ENCODE measurements at regions not wholly inside any gene's neighbourhood (a gene's known extent, or its start where the extent isn't known, plus 50 kb on each side); places are given as distances from the start of the nearest gene placed in this dataset.

DNA sequence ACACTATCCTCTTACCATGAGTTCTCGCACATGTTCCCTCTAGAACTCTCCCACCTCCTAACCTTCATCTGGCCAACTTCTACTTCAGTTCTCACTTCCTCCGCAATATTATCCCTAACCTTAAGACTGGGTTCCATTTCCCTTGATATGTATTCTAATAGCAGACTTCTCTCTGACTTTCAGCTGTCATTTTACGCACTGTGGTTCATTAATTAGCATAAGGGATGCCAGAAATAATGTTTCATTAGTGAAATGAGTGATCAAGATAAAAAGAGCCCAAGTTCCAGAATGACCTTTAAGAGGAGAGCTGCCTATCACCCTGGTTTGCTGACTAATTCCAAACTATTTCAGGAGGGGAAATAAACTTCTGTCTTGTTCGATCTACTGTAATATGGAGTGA, 108.6 kb upstream of the CCDC150 start:
- no peak for DNase-seq (ENCODE audit: low read depth)

DNA sequence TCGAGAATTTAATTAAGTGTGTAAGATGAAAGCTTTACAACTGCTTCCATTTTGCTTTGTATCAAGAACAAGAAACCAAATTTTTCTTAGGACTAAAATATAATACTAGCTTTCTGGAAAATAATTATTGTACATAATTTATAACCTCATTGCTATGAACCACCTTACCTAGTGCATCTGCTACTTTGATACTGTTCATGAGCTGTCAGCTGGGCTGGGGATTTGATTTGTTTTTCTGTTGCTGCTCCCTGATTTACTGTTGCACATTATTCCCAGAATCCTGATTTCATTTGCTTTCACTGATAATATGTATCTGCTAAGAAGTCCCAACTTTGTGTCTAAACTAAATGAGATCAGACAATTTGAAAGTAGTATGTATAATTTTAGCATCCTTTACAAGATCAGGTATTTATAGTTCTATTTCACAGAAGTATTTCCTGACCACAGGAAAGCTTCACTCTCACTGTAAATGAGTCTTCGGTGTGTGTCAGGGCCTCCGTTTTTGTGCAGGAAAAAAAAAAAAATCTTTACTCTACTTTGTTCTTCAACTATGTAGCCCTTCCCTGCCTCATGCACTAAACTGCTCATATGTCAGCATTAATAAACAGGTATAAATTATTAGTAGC, 105.6 kb upstream of the CCDC150 start:
- DNase-seq (ENCODE audit: low read depth), result no peak

DNA sequence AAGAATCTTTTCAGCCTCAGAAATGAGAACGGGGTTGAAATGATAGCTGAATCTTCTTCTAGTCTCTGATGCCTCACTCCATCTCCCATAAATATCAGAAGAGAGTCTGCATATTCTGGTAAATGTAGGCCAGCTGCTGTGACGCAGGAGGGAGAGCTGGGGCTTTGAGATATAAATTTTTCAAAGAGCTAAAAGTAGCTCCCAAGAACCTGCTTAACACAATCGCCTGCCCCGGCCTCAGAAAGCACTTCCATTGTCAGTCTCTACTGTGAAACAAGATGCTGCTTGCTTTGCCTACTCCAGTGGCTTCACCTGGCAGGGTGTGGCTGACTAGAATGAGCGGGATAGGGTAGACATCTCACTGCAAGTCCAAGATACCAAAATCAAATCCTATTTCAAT, 105.0 kb upstream of the CCDC150 start:
- DNase-seq (ENCODE audit: low read depth), result no peak

DNA sequence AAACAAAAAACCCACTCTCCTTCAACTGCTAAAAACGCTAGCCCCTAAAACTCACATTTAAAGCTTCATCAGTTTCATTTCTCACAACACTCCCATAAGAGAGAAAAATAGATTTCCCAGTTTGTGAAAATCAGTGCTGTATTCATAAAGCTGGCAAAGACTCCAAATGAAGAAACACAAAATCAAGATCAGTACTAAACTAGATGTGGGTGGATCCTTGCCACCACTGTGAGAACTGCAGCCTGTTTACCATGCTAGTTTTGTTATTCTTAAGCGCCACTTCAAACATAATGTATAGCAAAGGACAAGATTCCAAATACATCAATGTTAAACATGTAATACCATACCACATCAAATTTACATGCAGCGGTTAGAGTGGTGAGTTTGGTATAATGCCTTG, 104.5 kb upstream of the CCDC150 start:
- no peak for DNase-seq (ENCODE audit: low read depth)

DNA sequence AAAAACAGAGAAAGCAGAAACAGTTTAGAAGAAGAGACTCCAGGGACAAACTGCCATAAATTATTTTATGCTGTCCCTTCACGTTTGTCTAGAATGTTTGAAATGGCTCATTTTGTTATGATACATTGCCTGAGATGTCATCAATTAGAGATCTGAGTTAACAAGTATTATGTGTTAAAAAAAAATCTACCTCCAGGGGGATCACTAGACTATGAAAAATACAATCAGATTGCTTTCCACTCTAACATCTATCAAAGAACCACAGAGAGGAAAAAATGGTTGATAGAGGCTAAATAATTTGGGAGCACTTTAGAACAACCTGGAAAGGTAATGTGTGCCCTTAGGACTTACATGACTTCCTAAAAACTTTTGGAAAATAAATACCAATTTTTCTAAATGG, 103.8 kb upstream of the CCDC150 start:
- no peak for DNase-seq (ENCODE audit: low read depth)

DNA sequence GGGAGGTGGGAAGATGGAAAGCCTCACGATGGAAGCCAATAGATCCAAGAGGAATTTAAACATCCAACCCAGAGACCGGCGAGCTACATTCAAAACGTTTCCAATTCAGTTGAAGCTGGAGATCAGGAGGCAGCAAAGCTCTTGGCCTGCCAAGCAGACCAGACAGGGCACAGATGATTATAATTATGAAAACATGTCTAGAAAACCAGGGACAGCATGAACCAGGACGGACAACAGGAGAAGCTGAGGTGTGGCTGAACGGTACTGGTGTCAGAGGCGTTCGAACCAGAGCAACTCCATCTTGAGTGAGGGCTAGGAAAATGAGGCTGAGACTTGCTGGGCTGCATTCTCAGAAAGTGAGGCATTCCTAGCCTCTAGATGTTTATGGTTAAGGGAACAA, 102.2 kb upstream of the CCDC150 start:
- no peak for DNase-seq (ENCODE audit: low read depth)

DNA sequence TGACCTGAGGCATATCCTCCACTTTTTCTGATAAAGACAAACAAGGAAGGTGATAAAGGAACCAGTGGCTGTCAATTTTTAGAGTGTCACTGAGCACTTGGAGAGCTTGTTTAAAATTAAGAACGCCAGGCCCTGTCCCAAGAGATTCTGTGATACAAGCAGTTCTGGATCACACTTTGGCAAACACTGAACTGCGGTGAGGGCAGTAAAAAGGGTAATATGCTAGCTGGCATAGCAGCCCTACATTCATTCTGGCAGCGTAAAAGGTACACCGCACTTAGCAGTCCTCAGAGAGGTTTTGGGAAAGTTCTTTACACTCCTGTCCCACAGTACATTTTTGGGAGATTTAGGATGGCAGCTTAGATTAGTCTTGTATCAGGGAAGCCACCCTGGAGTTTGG, 101.3 kb upstream of the CCDC150 start:
- no peak for DNase-seq (ENCODE audit: low read depth)

DNA sequence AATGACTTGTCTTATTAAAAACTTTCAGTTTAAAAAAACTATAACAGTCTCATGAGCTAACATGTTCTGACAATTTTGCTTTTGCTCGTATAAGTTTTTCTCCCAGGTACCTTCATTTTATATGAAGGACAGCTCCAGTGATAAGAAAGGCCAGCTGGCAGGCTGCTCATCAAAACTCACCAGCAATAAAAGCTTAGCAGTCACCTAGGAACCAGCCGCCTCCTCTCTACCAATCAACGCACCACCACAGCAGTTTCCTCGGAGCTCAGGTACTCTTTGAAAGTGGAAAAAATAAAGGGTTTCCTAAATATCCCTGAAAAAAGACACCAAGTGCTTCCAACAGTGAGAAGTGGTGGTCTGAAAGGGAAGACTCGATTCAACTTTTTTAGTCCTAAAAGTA, 100.9 kb upstream of the CCDC150 start:
- DNase-seq (ENCODE audit: low read depth), result no peak

DNA sequence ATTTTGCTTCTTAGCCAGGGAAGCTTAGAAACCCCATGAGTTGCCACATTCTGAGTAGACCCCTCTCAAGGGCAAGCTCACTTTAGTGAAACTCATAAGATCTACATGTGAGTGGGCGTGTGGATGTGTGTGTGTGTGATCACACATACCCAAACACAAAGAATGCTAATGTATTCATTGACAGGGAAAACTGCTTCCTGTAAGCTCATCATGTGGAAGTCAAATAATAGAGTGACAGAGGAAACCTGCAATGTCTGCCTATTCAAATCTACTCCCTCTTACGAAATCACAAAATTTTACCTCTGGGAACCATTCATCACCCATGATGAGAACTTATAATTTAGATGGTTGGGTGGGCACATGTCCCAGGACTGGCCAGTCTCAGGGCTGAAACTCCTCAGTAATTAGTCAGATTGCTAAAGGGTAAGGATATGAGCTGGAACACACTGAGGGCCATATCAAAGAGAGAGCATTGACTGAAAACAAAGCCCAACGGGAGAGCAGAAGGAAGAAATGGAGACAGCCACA, 94.5 kb upstream of the CCDC150 start:
- DNase-seq (ENCODE audit: low read depth), result no peak

DNA sequence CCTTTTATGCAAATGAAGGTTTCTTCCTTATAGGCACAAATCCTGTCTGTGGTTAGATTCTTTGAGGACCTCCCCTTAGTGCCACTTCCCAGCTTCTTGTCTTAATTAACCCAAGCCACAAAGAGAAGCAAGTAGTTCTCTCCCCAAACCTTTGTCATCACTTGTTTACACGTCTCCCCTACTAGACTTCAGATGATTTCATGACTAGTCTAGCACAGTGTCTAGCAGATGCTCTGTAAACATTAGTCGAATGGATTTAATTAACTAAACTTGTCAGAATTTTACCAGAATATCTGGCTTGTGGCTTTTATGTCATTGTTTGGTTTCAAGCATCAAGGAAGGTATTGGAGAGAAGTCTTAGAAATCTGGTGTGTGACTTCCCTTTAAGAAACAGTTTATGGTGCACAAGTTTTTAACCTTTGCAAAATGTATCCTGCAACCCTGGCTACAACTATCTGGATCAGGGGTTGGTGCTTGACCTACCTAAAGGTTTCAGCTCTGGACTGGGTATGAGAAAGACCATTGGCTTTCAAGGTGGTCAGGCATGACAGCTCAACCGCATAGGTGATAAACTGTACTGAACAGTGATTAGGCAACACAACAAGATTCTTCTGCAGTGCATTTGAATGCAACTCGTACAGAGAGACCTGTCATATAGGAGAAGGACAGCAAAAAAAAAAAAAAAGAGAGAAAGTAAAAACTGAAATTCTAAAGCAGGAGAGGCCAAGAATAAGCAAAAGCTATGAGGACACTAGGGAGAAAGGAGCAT, 93.2 kb upstream of the CCDC150 start:
- DNase-seq (ENCODE audit: low read depth), result no peak

DNA sequence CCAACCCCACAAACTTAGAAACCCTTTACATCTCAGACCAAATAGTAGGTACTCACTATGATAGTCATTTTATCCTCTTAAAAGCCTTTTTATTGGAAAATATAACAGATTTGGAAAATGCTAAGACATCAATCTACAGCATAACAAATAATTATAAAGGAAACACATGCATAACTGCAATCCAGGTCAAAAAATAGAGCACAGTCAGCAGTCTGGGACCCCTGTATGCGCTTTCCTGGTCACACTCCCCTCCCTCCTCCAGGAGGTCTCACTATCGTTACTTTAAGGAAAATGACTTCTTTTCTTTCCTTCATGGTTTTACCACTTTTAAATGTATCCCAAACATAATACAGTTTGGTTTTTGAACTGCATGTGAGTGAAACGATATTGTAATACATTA, 90.5 kb upstream of the CCDC150 start:
- no peak for DNase-seq (ENCODE audit: low read depth)

DNA sequence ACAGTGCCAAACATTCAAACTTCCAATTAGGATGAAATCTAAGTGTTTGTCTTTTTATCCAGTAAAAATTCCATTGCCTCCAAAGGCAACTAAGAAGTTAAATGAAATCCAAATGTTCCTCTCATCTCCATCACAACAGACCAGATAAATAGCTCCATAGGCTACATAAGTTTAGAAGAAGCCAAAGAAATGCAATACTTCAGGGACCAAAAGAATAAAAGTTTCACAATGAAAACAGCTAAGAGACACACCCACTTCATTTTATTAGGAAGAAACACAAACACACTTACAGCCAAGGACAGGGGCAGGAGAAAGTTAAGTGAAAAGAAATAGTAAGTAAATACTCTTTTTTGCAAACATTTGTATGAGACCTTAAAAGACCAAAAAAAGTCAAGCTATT, 88.5 kb upstream of the CCDC150 start:
- DNase-seq (ENCODE audit: low read depth), result no peak

DNA sequence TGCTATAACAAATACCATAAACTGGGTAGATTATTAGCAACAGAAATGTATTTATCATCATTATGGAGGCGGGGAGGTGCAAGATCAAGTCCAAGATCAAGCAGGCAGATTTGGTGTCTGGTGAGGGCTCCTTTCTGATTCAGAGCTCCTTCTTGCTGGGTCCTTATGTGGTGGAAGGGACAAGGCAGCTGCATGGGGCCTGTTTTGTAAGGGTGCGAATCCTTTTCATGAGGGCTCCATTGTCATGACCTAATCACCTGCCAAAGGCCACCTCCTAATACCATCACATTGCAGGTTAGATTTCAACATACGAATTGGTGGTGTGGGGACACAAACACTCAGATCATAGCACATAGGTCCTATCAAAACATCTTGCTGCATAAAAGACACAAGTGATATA, 84.4 kb upstream of the CCDC150 start:
- DNase-seq (ENCODE audit: low read depth), result no peak

DNA sequence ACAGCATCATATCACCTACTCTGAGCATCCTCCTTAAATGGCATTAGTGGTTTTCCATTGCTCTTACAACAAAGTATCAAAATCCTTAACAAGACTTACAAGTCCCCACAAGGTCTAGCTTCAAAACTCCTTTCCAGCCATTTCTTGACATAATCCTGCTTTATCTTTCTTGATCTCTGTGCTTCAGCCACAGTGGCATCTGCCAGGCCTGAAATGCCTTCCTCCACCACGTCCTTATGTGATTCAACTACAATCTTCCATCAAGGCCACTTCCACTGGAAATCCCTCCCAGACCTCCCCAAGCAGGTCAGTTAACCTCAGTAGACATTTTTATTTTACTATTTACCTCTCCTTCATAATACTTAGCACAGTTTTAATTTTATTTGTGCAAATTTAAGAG, 83.8 kb upstream of the CCDC150 start:
- DNase-seq (ENCODE audit: low read depth), result no peak

DNA sequence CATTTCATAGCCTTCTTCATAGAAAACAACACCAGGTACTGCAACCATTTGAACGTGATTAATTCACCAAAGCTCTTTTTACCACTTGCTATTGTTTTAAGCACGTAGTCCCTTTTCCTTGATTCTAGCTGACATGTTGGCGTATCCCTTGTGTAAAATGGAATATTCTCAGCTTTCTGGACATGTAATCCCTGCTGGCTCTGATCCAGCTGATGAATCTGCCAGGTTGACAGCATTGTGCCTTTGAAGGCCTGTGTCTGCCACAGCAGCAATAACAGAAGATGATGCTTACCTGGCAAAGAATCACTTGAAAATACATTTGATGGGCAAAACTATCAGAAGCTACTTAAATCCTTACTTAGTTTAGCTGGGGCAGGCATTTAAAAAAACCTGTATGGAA, 81.0 kb upstream of the CCDC150 start:
- DNase-seq (ENCODE audit: low read depth), result no peak

DNA sequence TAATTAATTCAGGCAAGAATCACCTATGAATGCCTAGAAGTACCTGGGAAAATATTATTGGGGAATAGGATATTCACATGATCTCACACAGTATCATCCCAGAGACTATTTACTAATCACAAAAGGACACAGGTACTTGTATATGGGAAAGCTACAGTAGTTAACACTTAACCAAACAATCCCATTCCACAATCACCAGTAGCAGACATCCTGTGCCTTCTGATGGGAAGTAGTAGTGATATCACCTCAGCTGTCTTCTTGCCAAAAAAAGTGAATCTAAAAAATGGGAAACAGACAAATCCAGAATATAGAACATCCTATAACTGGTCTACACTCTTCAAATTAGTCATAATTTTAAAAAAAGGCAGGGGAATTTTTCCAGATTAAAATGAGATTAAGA, 75.6 kb upstream of the CCDC150 start:
- DNase-seq (ENCODE audit: low read depth), result no peak

DNA sequence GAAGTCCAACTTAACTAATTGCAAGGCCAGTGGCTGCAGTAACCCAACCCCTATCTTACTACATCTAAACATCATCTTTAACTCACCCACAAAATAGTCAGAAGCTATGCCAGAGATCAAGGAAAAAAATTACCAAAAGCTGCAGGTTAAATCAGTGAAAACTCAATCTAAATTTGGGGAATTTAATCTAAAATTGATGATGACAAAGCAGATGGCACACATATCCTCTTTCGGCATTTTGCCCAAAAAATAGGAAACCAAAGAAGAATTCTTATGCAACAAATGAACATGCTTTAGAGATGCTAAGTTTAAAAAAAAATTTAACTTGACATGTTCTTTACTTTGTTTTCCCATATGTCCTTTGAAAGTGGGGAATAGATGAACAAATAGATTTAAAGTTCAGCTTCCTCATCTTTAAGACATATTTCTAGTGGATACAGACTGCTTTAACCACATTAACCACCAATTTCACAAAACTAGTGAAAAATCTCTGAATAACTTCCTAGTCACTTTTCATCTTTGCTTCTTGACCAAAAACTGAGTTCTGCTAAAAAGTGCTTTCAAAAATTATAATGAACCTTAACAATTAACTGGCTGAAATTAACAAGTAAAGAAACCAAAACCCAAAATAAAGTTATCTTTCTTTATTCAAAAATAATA, 74.3 kb upstream of the CCDC150 start:
- DNase-seq (ENCODE audit: low read depth), result no peak

DNA sequence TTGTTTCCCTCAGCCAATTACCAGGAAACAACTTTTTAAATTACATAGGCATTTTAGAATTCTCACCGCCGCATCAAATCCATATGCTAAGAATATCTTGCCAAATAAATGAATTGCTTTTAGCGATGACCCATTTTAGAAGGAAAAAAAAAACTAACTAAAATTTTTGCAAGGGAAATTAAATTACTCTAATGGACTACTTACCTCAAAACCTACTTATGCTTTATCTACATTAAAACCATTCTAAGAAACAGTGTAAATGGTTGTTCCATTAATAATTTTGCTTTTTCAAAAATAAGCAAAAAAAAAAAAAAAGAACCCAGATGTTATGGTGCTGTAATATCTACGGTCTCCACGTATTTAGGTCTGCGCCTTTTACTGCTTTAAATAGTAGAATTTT, 73.5 kb upstream of the CCDC150 start:
- DNase-seq (ENCODE audit: low read depth), result no peak

DNA sequence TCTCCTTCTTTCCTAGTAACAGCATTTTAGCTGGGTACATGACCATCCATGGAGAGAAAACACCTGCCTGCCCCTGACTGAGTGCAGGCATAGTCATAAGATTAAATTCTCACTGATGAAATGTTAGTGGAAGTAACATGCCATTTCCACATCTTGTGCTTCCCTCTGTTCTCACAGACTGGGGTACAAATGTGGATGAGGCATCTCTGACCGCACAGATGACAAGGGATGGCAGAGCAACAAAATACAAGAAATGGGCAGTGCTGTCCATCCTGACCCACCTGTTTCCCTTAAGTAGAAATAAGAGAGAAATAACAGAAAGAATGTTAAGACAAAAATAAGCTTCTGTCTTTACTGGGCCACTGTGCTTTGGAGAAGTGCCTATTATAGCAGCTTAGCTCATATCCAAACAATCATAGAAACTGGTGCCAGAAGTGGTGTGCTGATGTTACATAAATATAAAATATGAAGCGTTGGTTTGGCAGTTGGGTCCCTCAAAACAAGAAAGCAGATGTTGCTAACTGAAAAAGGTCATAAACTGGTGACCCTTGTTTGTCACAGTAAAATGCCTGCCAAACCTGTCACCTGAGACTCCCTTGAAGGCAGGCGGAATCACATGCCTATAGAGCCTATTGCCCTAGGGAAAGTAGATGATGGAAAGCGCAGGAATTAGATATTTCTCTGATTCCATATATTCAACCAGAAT, 72.4 kb upstream of the CCDC150 start:
- no peak for DNase-seq (ENCODE audit: low read depth)

DNA sequence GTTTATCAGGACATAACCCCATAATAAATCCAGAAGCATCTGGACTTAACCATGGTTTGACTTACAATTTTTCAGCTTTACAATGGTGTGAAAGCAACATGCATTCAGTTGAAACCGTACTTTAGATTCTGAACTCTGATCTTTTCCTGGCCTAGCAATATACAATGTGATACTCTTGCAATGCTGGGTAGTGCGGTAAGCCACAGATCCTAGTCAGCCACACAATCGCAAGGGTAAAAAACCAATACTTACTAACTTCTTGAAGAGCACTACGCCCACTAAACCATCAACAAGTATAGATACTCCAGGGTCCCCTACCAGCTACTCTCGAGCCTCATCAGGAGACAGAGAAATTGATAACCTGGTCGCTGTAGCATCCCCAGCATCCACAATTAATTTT, 71.0 kb upstream of the CCDC150 start:
- DNase-seq (ENCODE audit: low read depth), result no peak

DNA sequence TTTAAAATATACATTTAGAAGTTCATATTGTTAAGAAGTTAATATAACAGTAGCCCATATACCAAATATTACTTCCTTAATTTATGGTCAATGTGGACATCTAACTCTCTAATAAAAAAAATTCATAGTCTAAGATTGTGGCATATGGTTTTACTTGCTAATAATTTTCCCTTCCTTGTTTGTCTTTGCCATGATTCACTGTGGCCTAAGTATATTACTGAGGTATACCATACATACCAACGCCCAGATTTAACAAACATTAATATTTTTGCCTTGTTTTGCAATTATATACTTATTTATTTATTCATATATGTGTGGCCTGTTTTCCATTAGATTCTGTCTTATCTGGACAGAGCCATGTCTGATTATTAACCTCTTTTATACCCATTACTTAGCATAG, 54.6 kb upstream of the CCDC150 start:
- DNase-seq (ENCODE audit: low read depth), result no peak

DNA sequence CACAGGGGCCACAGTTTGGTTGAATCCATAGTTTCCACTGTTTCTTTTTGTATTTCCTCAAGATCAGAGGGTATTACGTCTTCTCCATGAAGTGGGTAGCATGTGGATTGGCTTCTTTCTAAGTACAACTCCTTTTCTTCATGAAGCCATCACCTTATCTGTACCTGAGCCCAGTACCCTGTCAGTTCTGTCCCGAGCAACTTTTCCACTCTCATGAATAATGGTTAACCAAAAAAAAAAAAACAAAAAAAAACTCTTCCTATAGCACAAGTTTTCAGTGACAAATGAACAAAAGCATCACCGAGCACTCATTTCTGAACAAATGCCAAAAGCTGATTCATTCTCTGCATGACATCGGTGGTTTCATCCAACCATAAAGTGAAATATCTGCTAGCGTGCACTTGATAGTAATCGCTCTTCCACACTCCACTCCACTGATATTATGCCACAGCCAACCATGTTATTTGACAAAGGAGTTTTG, 53.0 kb upstream of the CCDC150 start:
- peak; percentile 83 for DNase-seq (ENCODE audit: low read depth)

Data from Daoy (cell line).